GM18519 (cell line): ENCODE measurements at regions not wholly inside any gene's neighbourhood (a gene's known extent, or its start where the extent isn't known, plus 50 kb on each side); places are given as distances from the start of the nearest gene placed in this dataset.

Source experiments
- ATAC-seq: cut with Tn5 transposase; IDR thresholded peaks from one replicate; pipeline ENCODE4 v1.9.1; 2021; ENCODE audit warnings: mild to moderate bottlenecking, moderate library complexity; ENCODE audit not compliant: unreplicated experiment, low FRiP score

GRCh38 chrX:15926622-15927021, 72.0 kb upstream of the AP1S2 start:
- ATAC-seq: no peak

GRCh38 chrX:15918003-15918402, 63.4 kb upstream of the AP1S2 start:
- ATAC-seq: no peak

DNA sequence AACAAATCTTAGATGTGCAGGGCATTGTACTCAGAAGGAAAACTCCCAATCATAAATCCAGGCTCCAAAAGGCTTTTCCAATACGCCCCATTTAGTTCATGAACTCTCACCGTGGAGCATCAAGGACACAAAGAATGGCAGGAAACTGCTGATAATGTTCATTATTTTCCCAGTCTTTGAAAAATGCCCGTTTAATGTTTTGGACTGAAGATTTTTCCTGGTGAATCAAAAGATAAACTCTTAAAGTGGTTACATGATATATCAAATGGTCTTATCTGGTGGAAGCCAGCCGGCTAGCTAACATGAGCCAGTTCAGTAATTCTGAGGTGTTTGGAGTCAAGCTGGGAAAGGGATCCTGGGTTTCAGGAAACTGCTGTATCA, 62.1 kb upstream of the AP1S2 start:
- no peak for ATAC-seq

GRCh38 chrX:15915959-15916703, 61.5 kb upstream of the AP1S2 start:
- no peak for ATAC-seq

DNA sequence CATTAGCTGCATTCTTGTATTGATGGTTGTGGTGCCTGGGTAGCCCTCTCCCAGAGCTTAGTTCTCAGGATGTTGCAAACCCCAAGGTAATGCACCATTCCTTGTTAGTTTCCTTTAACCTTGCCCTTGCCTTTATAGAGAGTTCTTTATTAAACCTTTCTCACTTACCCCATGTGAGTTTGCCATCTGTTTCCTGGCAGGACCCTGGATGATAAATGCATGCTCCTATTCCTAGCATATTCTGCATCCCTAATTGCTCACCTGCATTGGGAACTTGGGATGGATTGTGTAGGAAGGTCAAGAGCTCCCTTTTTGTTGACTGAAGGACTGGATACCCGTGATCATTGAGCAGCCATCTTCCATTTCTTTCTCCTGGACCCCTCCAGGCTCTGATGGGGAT, 59.9 kb upstream of the AP1S2 start:
- no peak for ATAC-seq

- no peak for ATAC-seq
These were observed 58.5 kb upstream of the AP1S2 start for GRCh38 chrX:15913146-15913545.

GRCh38 chrX:15911734-15912550, 57.3 kb upstream of the AP1S2 start:
- ATAC-seq: no peak

DNA sequence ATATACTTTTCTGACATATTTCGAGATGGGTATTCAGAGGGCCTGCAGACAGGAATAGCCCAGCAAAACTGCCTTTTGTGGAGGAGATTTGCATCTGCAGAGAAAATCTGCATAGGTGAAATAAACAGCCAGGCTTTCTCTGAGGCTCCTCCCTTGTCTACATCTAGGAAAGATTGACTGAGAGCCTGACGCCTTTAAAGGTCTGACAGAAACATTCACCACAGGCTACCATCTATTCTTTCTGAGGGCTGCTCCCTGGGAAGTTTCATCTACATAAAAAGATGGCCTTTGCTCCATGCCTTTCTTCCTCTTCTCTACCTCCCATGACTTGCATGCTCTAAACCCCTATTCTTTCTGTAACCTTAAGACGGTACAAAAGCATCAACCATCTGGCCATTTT, 55.0 kb upstream of the AP1S2 start:
- ATAC-seq: no peak

DNA sequence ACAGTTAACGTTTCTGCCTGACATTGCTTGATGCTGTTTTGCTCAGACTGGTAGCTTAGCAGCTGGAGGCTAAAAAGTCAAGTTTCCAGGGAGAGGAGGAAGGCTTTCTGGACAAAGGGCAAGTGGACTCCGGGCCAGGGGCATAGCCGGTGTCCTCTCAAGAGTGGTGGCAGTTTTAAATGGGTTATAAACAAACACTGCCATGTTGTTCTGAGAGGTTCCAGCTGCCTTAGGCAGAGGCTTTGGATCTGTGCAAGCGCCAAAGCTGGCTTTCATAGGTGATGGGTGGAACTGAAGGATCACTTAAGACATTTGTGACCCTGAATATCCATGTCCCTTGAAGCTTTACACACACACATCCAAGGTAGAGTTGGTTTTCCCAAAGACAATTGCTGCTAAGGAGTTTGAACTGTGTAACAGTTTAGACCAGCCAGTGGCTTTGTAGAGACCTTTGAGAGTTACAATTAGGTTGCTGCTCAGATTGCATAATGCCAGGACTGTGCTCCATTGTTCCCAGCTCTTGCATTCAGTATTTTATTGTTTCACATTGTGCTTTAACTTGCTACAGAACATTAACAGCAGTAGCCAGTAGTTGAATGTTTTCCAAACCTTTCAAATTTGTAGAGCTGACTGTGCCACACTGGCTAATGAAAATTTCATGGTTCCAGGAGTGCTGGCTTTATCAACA, 54.1 kb upstream of the AP1S2 start:
- no peak for ATAC-seq

DNA sequence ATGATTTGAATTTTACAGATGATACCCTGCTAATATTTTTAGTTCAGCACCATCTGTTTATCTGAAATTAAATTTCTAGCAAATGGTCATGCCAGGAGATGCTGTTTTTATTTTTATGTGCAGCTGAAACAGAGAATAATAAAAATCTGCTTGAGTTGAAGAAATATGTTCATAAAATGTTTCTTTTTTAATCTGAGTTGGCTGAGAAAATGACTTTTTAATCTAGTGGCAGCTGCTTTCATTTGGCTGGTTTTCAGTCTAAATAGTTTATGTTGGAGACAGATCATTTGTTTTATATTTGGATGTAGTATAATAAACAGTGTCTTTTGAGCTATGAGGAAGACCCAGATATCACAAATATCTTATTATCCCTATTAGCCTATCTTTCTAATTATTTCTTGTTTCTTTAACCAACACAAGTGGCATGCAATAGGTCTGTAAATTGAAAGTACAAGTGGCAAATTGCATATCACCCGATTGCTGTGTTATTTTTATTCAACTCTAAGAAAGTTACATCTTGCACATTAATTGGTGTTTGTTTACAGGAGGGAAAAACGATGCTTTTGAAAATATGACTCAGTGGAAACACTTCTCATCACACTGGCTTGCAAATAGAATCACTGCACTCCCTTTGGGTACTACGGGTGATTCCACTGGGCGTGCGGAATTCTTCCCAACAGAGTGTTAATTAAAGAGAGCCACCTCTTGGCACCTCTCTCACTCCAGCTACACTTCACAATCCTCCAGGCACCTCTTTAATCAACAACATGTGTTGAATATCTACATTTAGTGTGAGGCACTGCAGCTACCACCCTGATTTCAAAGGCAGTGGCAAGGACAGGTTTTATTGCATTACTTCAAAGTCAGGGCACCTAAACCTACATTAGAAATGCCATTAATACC, 51.7 kb upstream of the AP1S2 start:
- no peak for ATAC-seq
